ENCODE measurements at regions not wholly inside any gene's neighbourhood (a gene's known extent, or its start where the extent isn't known, plus 50 kb on each side); places are given as distances from the start of the nearest gene placed in this dataset.

DNA sequence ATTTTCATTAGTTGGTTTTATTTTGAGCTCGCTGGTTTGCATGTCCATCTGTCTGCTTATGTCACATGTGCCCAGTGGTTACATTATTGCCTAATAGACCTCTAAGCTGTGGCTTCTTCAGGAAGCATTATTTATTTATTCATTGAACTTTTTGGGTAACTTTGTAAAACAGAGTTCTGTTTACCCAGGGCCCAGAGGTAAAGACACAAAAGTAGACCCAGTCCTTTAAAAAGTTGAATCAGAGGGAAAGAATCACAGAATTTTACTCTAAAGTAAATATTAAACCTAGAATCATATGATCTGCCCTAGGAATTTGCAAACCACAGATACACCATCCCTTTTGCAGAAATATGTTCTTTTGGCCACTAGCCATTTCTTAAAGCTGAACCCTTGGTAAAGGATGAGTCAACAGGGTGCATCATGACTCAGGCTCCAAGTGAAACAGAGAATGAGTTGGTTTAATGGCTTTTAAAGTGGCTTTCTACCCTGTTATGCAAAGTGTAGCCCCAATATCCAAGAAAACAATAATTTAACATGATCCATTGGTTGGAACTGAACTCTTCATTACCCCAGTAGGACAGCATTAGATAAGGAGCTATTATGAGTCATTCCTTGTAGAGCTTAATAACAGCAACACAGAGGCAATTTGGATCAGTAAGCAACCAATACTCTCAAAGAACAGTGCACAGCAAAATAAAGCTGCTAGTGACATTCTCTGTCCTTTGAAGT is 236.3 kb downstream of the KCNJ2 start:
- Histone ChIP-seq H4K91ac (replicated peaks; ENCODE audit: insufficient read length, low read length) (no peak overlapping the region), H4K8ac (ENCODE audit: extremely low read depth, insufficient read depth, low read length) (no peak overlapping the region), H3K36me3 (ENCODE audit: control insufficient read depth in 2 of 4, insufficient read depth in 4 of 4, low read length in 3 of 4) (no peaks in the 10 kb centered on the region), H3K9me3 (ENCODE audit: insufficient read depth in 2 of 2, low read depth in 1 of 2, low read length in 1 of 2) (no peaks in the 10 kb centered on the region), H3K79me2 (ENCODE audit: control insufficient read depth in 1 of 2, insufficient read depth in 2 of 2, low read length in 2 of 2) (no peaks in the 10 kb centered on the region), H3K9ac (replicated peaks in 1 of 4; ENCODE audit: extremely low read depth in 1 of 4, low read depth in 3 of 4, low read length in 3 of 4) (0 out of 7 replicates have a peak overlapping the region, but pooled peaks of 1 of the 4 experiments have one; percentile 9), H2BK20ac (ENCODE audit: low read length) (no peak overlapping the region), H3K14ac (ENCODE audit: insufficient read length) (no peak overlapping the region), H3K27me3 (replicated peaks in 1 of 4; ENCODE audit: control insufficient read depth in 3 of 4, extremely low read depth in 1 of 4, insufficient read depth in 3 of 4, low read length in 3 of 4) (no peaks in the 10 kb centered on the region), H3K79me1 (ENCODE audit: low read depth, low read length) (no peaks in the 10 kb centered on the region), H4K20me1 (replicated peaks in 1 of 2; ENCODE audit: control insufficient read depth in 1 of 2, insufficient read depth in 2 of 2, low read length in 2 of 2) (no peaks in the 10 kb centered on the region), H3K23ac (ENCODE audit: insufficient read length) (no peak overlapping the region), H3K4me3 (ENCODE audit: extremely low read depth in 1 of 4, insufficient read depth in 2 of 4, low read depth in 3 of 4, low read length in 4 of 4) (no peak overlapping the region), H3K23me2 (ENCODE audit: low read depth, low read length) (no peaks in the 10 kb centered on the region), H2AFZ (ENCODE audit: low read length) (no peak overlapping the region), H2BK12ac (ENCODE audit: low read depth, low read length) (no peak overlapping the region), H3K4me1 (replicated peaks in 1 of 4; ENCODE audit: control insufficient read depth in 3 of 4, insufficient read depth in 4 of 4, low read length in 3 of 4) (no peaks in the 10 kb centered on the region), H3K27ac (ENCODE audit: low read depth, low read length) (no peak overlapping the region), H2BK120ac (replicated peaks; ENCODE audit: low read depth, low read length) (no peak overlapping the region), H3K18ac (ENCODE audit: extremely low read depth, low read length) (no peak overlapping the region), H2BK15ac (ENCODE audit: low read length) (no peak overlapping the region), H2BK5ac (ENCODE audit: low read depth, low read length) (no peak overlapping the region), H3K4ac (replicated peaks; ENCODE audit: insufficient read length, low read depth, low read length) (no peak overlapping the region), H4K5ac (ENCODE audit: insufficient read length, low read depth, low read length) (no peak overlapping the region), H3K56ac (replicated peaks; ENCODE audit: insufficient read length, low read depth, low read length) (no peak overlapping the region), H2AK5ac (ENCODE audit: low read depth, low read length) (no peak overlapping the region), H3K4me2 (ENCODE audit: insufficient read depth in 1 of 2, low read depth in 2 of 2, low read length in 2 of 2) (no peak overlapping the region)
- ChIA-PET POLR2A (ENCODE audit: partially characterized antibody) (no interaction called here), CTCF (ENCODE audit: partially characterized antibody) (interaction anchor here (0.6 to 1.1 kb wide), 2 partner anchors 29 to 516 kb away, joined by 3 to 4 read pairs; no protein-coding TSS in a partner anchor)
- TF ChIP-seq CREB1 (IDR thresholded peaks at IDR 0.05) (no peak), RFX5 (IDR thresholded peaks at IDR 0.05; ENCODE audit: borderline replicate concordance, low read depth, low read length) (no peak), POLR2A (IDR thresholded peaks at IDR 0.05; ENCODE audit: control extremely low read depth in 1 of 2, low read depth in 2 of 2, low read length in 2 of 2) (no peak)
- FAIRE-seq: no peak
- WGBS, 2 experiments (ENCODE audit: extremely low coverage in 1 of 2, insufficient coverage in 1 of 2, insufficient read length in 1 of 2, insufficient replicate concordance in 2 of 2, low coverage in 1 of 2, low lambda C conversion rate in 2 of 2, missing lambda C conversion rate in 1 of 2): 92% methylated on average over 1 of the region's 1 CpG; no CpG with 5 or more reads in 1 of the 2 experiments
- no peak for DNase-seq (ENCODE audit: low read depth in 1 of 2, low spot score in 2 of 2)
